ENCODE measurements at regions not wholly inside any gene's neighbourhood (a gene's known extent, or its start where the extent isn't known, plus 50 kb on each side); places are given as distances from the start of the nearest gene placed in this dataset.
"Not testable (repeated sequence)": the region's sequence is repeated elsewhere in the genome, so short reads cannot be mapped to it uniquely, and the experiment has no call there.

DNA sequence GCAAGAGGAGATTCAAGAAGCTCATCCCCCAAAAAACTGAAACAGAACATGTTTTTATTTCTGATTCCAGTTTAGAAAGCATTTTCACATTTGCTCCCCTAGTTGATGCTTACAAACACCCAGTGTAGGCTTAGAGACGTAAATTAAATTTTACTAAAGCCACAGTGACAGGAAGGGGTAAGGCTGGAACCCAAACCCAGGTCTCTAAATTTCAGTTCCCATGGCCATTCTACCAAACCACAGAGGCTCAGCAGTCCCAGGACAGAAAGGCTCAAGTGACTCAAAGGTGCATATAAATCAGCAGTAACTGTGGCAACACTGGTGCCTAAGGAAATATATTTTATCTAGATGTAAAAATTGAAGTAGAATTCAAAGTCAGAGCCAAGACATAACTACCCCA lies 128.7 kb downstream of the CEP120 start:
- no peak for ATAC-seq (replicated peaks)
- Mint-ChIP-seq H3K36me3 (ENCODE audit: low read depth) (no peaks in the 10 kb centered on the region), H3K9me3 (peaks cover 4% of the 10 kb centered on the region), H3K27me3 (peaks cover 19% of the 10 kb centered on the region), H3K27ac (no peak overlapping the region), H3K4me1 (no peaks in the 10 kb centered on the region), H3K4me3 (no peak overlapping the region)

DNA sequence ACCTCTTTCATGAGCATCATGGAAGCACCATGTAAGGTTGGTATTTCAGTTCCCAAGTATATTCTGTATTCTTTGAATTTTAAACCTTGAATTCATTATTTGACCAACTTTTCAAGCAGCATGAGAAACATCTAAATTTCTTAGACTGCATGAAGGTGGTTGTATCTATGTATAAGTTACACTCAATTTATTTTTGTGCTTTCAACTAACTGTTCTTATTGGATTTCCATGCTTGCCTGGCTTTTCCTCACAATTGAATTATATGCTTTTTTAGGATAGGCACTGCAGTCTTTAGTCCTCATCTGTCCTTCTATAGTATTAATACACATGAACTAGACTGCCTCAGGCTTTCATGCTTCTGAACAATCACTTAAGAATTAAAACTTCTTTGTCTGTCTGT lies 134.0 kb downstream of the CEP120 start:
- Mint-ChIP-seq H3K27ac (no peak overlapping the region), H3K27me3 (peaks cover 42% of the 10 kb centered on the region), H3K4me3 (no peak overlapping the region), H3K9me3 (no peaks in the 10 kb centered on the region), H3K4me1 (no peaks in the 10 kb centered on the region), H3K36me3 (ENCODE audit: low read depth) (no peaks in the 10 kb centered on the region)
- ATAC-seq (replicated peaks): no peak

DNA sequence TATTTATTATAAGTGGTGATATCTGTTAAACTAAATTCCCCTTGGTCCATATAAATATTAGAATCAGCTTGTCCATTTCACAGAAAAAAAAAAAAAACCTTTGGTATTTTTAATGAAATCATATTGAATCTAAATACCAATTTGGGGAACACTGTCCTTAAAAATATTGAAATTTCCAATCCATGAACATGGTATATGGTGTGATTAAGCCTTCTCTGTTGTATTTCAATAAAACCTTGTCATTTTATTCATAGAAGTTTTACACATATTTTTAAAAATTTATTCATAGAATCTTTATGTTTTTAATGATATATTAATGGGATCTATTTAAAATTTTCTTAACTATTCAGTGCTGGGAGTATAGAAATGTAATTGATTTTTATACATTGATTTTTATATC lies 135.3 kb downstream of the CEP120 start:
- no peak for ATAC-seq (replicated peaks)
- no peaks in the 10 kb centered on the region for H3K36me3 Mint-ChIP-seq (ENCODE audit: low read depth)
- H3K9me3 Mint-ChIP-seq: no peaks in the 10 kb centered on the region
- peaks cover 50% of the 10 kb centered on the region for H3K27me3 Mint-ChIP-seq
- H3K4me3 Mint-ChIP-seq: no peak overlapping the region
- H3K4me1 Mint-ChIP-seq: no peaks in the 10 kb centered on the region
- H3K27ac Mint-ChIP-seq: no peak overlapping the region

DNA sequence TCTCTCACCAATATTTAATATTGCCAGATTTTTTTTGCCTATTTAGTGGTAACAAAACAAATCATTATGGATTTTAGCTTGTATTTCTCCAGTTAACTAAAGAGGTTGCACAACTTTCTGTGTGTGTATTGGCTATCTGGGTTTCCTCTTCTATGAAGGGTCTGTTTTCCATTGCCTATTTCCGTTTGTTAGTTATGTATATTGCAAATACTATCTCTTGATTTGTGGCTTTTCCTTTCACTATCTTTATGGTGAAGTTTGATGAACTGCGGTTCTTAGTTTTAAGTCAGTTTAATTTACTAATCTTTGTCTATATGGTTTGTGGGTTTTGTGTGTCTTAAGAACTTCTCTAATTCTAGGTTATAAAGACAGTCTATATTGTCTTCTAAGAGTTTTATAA lies 136.3 kb downstream of the CEP120 start:
- Mint-ChIP-seq H3K4me3 (no peak overlapping the region), H3K36me3 (ENCODE audit: low read depth) (no peaks in the 10 kb centered on the region), H3K4me1 (no peaks in the 10 kb centered on the region), H3K27ac (no peak overlapping the region), H3K27me3 (peaks cover 57% of the 10 kb centered on the region), H3K9me3 (no peaks in the 10 kb centered on the region)
- ATAC-seq (replicated peaks): no peak

DNA sequence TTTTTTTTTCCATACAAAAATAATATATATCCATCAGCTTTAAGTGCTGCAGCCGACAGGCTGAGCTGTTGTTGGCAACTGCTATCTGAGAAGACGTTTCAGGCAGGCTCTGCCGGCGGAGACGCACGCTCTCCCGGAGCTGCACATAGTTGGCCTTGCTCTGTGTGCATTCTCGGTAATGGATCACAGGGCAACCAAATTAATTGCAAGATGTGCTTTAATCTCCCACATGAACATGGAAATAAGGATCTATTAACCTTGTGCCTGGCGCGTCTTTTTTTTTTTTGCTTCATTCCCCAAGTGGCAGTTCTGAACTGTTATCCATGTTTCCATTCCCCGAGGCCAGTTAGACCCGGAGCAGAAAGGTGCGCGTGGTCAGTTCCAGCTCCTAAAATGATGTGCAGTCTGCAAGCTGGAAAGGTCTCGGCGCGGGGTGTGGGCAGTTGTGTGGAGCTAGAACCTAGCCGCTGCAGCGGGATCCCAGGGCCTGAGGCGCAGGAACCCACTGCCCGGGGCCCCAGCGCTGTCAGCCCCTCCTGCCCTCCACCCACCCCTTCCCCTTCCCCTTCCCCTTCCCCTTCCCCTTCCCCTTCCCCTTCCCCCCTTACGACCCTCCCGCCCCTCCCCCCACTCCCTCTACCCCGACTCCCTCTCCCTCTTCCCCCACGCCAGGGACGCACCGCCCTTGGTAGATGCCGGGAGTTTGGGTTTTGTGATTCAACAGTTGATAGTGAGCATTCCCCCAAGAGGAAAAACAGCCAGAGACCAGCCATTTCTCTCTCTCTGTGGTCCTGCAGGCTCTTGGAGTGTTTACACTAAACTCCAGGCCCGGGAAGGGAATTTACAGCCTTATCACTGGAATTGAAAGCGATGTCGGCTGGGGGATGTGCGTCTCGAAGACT lies 137.8 kb downstream of the CEP120 start:
- Mint-ChIP-seq H3K9me3 (no peaks in the 10 kb centered on the region), H3K36me3 (ENCODE audit: low read depth) (no peaks in the 10 kb centered on the region), H3K4me3 (no peak overlapping the region), H3K4me1 (no peaks in the 10 kb centered on the region), H3K27me3 (peaks cover 50% of the 10 kb centered on the region), H3K27ac (no peak overlapping the region)
- ATAC-seq (replicated peaks): no peak

DNA sequence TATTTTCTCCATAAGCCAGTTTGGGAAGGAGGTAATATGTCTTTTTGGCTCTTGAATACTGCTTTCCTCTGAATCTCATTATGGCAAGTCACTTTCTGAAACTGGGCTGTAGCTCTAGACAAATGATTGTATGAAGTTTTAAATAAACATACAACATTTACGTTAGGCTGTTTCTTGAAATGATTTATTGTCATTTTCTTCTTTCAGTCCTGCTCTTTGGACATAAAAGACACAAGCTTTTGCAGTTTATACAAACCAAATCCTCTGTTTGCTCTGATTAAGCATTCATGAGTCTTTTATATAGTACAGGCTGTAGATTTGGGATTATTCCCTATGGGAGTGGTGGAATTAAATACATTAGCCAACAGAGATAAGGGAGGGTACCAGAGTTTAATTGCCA lies 139.7 kb downstream of the CEP120 start:
- H3K9me3 Mint-ChIP-seq: no peaks in the 10 kb centered on the region
- H3K4me3 Mint-ChIP-seq: no peak overlapping the region
- no peaks in the 10 kb centered on the region for H3K4me1 Mint-ChIP-seq
- peaks cover 43% of the 10 kb centered on the region for H3K27me3 Mint-ChIP-seq
- no peak overlapping the region for H3K27ac Mint-ChIP-seq
- ATAC-seq (replicated peaks): no peak
- H3K36me3 Mint-ChIP-seq (ENCODE audit: low read depth): no peaks in the 10 kb centered on the region

DNA sequence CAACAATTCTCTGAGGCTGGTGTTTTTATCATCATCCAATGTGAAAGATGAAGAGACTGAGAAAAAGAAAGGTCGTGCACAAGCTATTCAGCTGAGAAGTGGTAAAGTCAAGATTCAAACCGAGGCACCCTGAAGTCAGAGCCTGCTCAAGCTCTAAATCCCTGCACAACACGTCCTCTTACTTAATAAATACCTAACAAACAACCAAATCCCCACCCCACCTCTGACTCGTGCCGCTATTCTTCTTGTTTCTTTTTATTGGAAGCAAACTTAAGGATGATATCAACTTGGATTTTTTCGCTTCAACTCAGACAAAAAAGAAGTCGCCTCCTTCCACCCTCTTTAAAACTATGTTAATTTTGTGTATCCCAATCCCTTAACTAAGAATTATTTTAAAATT lies 140.2 kb downstream of the CEP120 start:
- no peak overlapping the region for H3K27ac Mint-ChIP-seq
- H3K27me3 Mint-ChIP-seq: peaks cover 43% of the 10 kb centered on the region
- no peaks in the 10 kb centered on the region for H3K4me1 Mint-ChIP-seq
- no peaks in the 10 kb centered on the region for H3K36me3 Mint-ChIP-seq (ENCODE audit: low read depth)
- H3K9me3 Mint-ChIP-seq: no peaks in the 10 kb centered on the region
- H3K4me3 Mint-ChIP-seq: no peak overlapping the region
- no peak for ATAC-seq (replicated peaks)

DNA sequence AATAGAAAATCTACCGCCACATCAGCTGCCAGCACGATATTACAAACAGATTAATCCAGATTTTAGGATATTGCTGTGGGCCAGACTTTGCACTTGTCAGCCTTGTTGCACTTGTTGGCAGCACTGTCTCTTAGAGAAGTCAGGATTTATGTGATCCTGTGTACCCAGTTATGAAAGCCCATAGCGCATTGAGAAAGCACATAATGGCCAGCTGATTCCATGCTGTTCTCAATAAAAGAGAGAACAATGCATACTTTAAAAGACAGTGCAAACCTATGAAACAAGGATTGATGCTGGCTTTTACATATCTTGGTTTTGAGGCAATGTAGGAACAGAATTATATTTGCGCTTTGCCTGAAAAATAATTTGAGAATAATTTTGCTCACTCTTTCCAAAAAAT lies 140.8 kb downstream of the CEP120 start:
- Mint-ChIP-seq H3K4me3 (no peak overlapping the region), H3K9me3 (no peaks in the 10 kb centered on the region), H3K27me3 (peaks cover 43% of the 10 kb centered on the region), H3K27ac (no peak overlapping the region), H3K4me1 (no peaks in the 10 kb centered on the region), H3K36me3 (ENCODE audit: low read depth) (no peaks in the 10 kb centered on the region)
- ATAC-seq (replicated peaks): no peak

DNA sequence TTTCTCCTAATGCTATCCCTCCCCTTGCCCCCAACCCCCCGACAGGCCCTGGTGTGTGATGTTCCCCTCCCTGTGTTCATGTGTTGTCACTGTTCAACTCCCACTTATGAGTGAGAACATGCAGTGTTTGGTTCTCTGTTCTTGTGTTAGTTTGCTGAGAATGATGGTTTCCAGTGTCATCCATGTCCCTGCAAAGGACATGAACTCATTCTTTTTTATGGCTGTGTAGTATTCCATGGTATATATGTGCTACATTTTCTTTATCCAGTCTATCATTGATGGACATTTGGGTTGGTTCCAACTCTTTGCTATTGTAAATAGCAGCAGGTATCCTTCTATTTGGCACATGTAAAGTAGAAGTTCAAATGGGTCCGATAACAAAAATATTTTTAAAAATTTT lies 142.3 kb downstream of the CEP120 start:
- not testable (repeated sequence) for ATAC-seq (replicated peaks); H3K4me3 Mint-ChIP-seq; H3K36me3 Mint-ChIP-seq (ENCODE audit: low read depth); H3K9me3 Mint-ChIP-seq; H3K27ac Mint-ChIP-seq; H3K4me1 Mint-ChIP-seq
- H3K27me3 Mint-ChIP-seq: peaks cover 28% of the 10 kb centered on the region

DNA sequence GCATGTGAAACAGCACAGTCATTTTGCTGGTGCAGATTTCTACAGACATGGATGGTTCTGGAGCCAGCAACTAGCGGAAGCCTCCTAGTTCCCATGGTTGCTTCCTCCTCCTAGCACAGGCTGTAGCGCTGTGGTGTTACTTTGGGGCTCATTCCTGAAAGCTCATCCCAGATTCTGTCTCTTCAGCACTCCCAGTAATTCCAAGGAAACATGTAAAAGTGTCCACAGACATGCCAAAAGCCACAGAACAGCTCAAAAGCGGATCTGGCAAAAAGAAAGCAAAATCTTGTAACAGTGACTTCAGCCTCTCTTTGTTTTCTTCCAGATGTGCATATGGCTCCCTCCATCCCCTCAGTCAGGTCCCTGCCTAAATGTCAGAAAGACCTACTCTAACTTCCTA lies 144.1 kb downstream of the CEP120 start:
- H3K27ac Mint-ChIP-seq: no peak overlapping the region
- no peak overlapping the region for H3K4me3 Mint-ChIP-seq
- no peaks in the 10 kb centered on the region for H3K4me1 Mint-ChIP-seq
- no peaks in the 10 kb centered on the region for H3K9me3 Mint-ChIP-seq
- peaks cover 18% of the 10 kb centered on the region for H3K27me3 Mint-ChIP-seq
- no peaks in the 10 kb centered on the region for H3K36me3 Mint-ChIP-seq (ENCODE audit: low read depth)
- ATAC-seq (replicated peaks): no peak

DNA sequence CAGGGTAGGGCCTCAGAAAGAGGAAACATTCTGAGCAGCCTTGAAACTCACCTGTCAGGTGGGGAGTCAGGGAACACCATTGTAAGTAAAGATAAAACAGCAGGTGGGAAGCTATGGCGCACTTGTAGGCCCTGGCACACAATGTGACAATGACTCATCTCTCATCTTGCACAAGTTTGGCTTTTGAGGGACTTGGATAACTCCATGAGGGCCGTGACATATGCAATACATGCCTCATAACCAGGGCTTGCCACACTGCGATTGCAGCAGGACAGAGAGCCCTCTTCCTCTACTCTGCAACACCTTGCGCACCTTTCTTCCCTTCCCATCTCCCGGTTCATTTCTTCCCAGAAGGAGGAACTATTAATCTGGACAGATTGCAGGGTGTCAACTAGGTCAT lies 144.9 kb downstream of the CEP120 start:
- Mint-ChIP-seq H3K27me3 (peaks cover 12% of the 10 kb centered on the region), H3K4me1 (no peaks in the 10 kb centered on the region), H3K9me3 (no peaks in the 10 kb centered on the region), H3K27ac (no peak overlapping the region), H3K36me3 (ENCODE audit: low read depth) (no peaks in the 10 kb centered on the region), H3K4me3 (no peak overlapping the region)
- no peak for ATAC-seq (replicated peaks)

DNA sequence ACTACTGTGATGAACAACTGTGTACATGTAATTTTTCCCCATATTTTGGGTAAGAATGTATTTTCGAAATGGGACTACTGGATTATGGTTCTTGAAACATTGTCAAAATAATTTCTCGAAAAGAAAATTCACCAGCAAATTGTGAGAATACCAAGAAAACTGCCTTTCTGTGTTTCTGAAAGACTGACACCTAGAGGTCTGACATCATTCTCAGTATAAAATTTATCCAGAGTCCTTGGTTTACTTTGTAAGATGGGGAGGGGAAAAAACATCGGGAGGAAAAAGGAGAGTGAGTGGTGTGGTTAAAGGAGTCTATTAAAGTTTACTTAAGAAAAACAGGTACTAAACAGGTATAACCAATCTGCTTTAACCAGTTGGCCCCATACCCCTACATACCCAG lies 149.2 kb downstream of the CEP120 start:
- no peaks in the 10 kb centered on the region for H3K27me3 Mint-ChIP-seq
- no peaks in the 10 kb centered on the region for H3K9me3 Mint-ChIP-seq
- H3K4me3 Mint-ChIP-seq: no peak overlapping the region
- H3K4me1 Mint-ChIP-seq: no peaks in the 10 kb centered on the region
- H3K27ac Mint-ChIP-seq: no peak overlapping the region
- H3K36me3 Mint-ChIP-seq (ENCODE audit: low read depth): no peaks in the 10 kb centered on the region
- no peak for ATAC-seq (replicated peaks)

DNA sequence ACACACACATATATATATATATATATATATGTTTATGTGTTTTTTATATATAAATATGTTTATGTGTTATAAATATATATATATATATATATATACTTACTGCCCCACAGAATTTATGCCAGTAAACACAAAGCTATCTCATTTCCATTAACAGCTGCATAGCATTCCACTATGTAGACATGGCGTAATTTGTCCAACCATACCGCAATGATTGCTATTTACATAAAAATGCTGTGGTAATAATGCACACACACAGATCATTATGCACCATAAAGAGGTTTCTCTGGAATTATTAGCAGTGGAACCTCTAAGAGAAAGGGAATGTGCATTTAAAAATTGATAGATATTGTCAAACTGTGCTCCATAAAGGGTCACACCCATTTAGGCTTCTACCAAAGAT lies 150.1 kb downstream of the CEP120 start:
- Mint-ChIP-seq H3K27me3 (no peaks in the 10 kb centered on the region), H3K36me3 (ENCODE audit: low read depth) (no peaks in the 10 kb centered on the region), H3K27ac (no peak overlapping the region), H3K4me1 (no peaks in the 10 kb centered on the region), H3K9me3 (no peaks in the 10 kb centered on the region), H3K4me3 (no peak overlapping the region)
- no peak for ATAC-seq (replicated peaks)

DNA sequence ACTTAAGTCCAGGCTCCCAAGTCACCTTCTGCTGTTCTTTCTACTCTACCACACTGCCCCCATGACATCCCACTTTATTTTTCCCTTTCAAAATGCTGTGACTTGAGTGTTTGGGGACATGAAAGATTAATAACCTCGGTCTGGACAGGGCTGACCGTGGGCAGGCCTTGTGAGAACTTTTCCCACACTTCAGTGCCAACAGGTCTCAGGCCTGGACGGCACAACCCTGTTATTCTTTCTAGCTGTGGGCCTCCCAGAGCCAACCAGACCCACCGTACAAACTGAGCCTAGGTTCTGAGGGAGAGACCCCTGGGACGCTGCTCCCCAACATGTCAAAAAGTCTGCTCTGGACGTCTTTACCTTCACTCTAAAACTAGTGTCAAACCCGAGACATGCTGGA lies 153.4 kb downstream of the CEP120 start:
- Mint-ChIP-seq H3K27me3 (no peaks in the 10 kb centered on the region), H3K4me1 (no peaks in the 10 kb centered on the region), H3K27ac (no peak overlapping the region), H3K4me3 (no peak overlapping the region), H3K9me3 (no peaks in the 10 kb centered on the region), H3K36me3 (ENCODE audit: low read depth) (no peaks in the 10 kb centered on the region)
- no peak for ATAC-seq (replicated peaks)

DNA sequence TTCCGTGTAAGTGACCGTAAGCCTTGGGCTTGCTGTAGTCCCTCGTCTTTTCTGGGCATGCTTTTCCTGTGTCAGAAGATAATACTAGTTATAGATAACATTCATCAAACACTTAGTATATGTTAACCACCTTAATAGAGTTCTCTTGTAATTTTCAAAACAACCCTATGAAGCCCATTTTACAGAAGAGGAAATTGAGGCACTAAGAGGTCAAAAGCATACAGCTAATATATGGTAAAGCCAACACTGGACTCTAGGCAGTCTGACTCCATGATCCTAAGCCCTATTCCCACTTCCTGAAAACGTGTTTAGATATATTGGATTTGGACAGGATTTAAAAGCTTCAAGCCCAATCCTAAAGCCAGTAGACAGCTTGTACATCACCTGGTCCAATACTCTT lies 153.8 kb downstream of the CEP120 start:
- H3K4me1 Mint-ChIP-seq: no peaks in the 10 kb centered on the region
- no peaks in the 10 kb centered on the region for H3K9me3 Mint-ChIP-seq
- H3K27me3 Mint-ChIP-seq: no peaks in the 10 kb centered on the region
- H3K36me3 Mint-ChIP-seq (ENCODE audit: low read depth): no peaks in the 10 kb centered on the region
- no peak overlapping the region for H3K27ac Mint-ChIP-seq
- no peak for ATAC-seq (replicated peaks)
- no peak overlapping the region for H3K4me3 Mint-ChIP-seq

DNA sequence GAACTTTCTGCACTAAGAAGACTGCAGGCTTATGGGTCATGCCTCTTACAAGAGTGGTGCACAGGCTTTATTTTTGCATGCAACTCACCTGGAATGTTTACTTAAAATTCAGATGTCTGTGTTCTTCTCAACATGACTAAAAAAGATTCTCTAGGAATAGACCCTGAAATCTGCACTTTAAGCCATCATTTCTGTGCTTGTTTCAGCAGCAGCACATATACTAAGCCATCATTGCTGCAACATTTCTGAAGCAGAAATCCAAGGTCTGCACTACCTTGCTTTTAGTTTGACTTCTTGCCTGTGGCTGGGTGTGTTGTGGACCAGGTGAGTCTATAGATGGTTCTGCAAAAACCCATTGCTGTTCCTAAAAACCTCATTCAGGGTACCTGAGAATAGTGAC lies 156.8 kb downstream of the CEP120 start:
- H3K4me1 Mint-ChIP-seq: no peaks in the 10 kb centered on the region
- ATAC-seq (replicated peaks): no peak
- H3K27ac Mint-ChIP-seq: no peak overlapping the region
- H3K9me3 Mint-ChIP-seq: no peaks in the 10 kb centered on the region
- H3K27me3 Mint-ChIP-seq: no peaks in the 10 kb centered on the region
- H3K36me3 Mint-ChIP-seq (ENCODE audit: low read depth): no peaks in the 10 kb centered on the region
- H3K4me3 Mint-ChIP-seq: no peak overlapping the region

All from activated T-helper 17 cell treated with anti-CD3 and anti-CD28 coated beads, Interleukin-2, amount 50 U/mL, for 72 hours (primary cell).